ENCODE measurements at regions not wholly inside any gene's neighbourhood (a gene's known extent, or its start where the extent isn't known, plus 50 kb on each side); places are given as distances from the start of the nearest gene placed in this dataset.

DNA sequence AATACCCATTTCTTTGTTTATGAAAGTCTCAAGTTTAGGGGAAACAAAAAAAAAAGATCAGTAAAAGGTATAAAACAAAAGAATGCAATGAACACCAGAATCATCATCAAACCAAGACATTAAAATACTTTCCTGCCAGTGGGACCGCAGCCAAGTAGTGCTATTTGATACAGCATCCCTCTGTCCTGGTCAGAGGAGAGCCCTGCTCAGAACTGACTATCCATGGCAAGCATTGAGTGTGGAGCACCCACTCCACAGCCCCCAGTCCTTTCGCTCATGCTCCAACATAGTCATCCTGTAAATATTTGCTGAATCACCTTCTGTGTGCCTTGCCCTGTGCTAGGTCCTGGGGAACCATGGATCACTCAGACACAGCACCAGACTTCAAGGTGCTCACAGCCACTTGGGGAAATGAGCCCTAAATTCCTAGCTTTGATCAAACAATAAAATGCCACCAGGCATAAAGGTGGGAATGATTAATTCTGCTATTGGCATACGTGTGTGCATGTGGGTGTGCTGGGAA lies 213.6 kb upstream of the TBX20 start:
- in situ Hi-C loops (cut with MboI): no loop called here
- ChIA-PET CTCF (ENCODE audit: low intra/inter-chr PET ratio) (no interaction called here), POLR2A (no interaction called here)
- Histone ChIP-seq H3K9me1 (ENCODE audit: control insufficient read depth, insufficient read depth, low read length) (no peaks in the 10 kb centered on the region), H3K36me3 (ENCODE audit: control insufficient read depth, insufficient read depth, low read length) (no peaks in the 10 kb centered on the region), H3K27me3 (ENCODE audit: control insufficient read depth in 2 of 2, insufficient read depth in 2 of 2, low read length in 2 of 2) (peaks cover 0 to 9% of the 10 kb centered on the region in 2 experiments; a peak in 1 of 5 replicates), H3K9me3 (replicated peaks; ENCODE audit: control insufficient read depth, insufficient read depth, low read depth, low read length) (no peaks in the 10 kb centered on the region), H3K4me1 (replicated peaks in 1 of 2; ENCODE audit: control insufficient read depth in 2 of 2, insufficient read depth in 2 of 2, low read length in 2 of 2) (no peaks in the 10 kb centered on the region; a peak in 2 of 5 replicates), H3K79me2 (ENCODE audit: control insufficient read depth, insufficient read depth, low read length) (no peaks in the 10 kb centered on the region), H2AFZ (ENCODE audit: low read depth, low read length) (no peak overlapping the region), H3K4me3 (no peak overlapping the region), H3K4me2 (ENCODE audit: insufficient read depth, low read length) (no peak overlapping the region), H3K9ac (ENCODE audit: insufficient read depth in 1 of 2, low read depth in 2 of 2, low read length in 2 of 2) (no peak overlapping the region), H4K20me1 (replicated peaks; ENCODE audit: control insufficient read depth, insufficient read depth, low read length) (no peaks in the 10 kb centered on the region; the same call in 1 of the 2 replicates), H3K27ac (ENCODE audit: extremely low read depth, low read depth, low read length) (no peak overlapping the region)
- DNase-seq (ENCODE audit: extremely low read depth in 1 of 4, low spot score in 3 of 4) (no peak), ATAC-seq (no peak), FAIRE-seq (no peak)
- BruUV-seq (replicated peaks): no TSS peak
- intact Hi-C loops (cut with micrococcal nuclease): no loop called here
- WGBS (ENCODE audit: insufficient coverage, low coverage, missing lambda C conversion rate): 0% methylated on average over 3 of the region's 3 CpGs
- TF ChIP-seq, protein P1, sequence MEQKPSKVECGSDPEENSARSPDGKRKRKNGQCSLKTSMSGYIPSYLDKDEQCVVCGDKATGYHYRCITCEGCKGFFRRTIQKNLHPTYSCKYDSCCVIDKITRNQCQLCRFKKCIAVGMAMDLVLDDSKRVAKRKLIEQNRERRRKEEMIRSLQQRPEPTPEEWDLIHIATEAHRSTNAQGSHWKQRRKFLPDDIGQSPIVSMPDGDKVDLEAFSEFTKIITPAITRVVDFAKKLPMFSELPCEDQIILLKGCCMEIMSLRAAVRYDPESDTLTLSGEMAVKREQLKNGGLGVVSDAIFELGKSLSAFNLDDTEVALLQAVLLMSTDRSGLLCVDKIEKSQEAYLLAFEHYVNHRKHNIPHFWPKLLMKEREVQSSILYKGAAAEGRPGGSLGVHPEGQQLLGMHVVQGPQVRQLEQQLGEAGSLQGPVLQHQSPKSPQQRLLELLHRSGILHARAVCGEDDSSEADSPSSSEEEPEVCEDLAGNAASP (IDR thresholded peaks at IDR 0.05): no peak
- TF ChIP-seq RBM34 (IDR thresholded peaks at IDR 0.05; ENCODE audit: borderline replicate concordance, insufficient read depth, low read length): no peak
- no peak for TF ChIP-seq ZSCAN32 (CRISPR knock-in tag; IDR thresholded peaks at IDR 0.05)
- no peak for TF ChIP-seq KDM5B (IDR thresholded peaks at IDR 0.05; ENCODE audit: insufficient replicate concordance, low read depth, low read length)
- TF ChIP-seq RB1 (IDR thresholded peaks at IDR 0.05; ENCODE audit: low read depth): no peak
- TF ChIP-seq, protein P2, sequence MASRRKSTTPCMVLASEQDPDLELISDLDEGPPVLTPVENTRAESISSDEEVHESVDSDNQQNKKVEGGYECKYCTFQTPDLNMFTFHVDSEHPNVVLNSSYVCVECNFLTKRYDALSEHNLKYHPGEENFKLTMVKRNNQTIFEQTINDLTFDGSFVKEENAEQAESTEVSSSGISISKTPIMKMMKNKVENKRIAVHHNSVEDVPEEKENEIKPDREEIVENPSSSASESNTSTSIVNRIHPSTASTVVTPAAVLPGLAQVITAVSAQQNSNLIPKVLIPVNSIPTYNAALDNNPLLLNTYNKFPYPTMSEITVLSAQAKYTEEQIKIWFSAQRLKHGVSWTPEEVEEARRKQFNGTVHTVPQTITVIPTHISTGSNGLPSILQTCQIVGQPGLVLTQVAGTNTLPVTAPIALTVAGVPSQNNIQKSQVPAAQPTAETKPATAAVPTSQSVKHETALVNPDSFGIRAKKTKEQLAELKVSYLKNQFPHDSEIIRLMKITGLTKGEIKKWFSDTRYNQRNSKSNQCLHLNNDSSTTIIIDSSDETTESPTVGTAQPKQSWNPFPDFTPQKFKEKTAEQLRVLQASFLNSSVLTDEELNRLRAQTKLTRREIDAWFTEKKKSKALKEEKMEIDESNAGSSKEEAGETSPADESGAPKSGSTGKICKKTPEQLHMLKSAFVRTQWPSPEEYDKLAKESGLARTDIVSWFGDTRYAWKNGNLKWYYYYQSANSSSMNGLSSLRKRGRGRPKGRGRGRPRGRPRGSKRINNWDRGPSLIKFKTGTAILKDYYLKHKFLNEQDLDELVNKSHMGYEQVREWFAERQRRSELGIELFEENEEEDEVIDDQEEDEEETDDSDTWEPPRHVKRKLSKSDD (conservative IDR thresholded peaks at IDR 0.05; ENCODE audit: low read length): no peak
- TF ChIP-seq, protein P3, sequence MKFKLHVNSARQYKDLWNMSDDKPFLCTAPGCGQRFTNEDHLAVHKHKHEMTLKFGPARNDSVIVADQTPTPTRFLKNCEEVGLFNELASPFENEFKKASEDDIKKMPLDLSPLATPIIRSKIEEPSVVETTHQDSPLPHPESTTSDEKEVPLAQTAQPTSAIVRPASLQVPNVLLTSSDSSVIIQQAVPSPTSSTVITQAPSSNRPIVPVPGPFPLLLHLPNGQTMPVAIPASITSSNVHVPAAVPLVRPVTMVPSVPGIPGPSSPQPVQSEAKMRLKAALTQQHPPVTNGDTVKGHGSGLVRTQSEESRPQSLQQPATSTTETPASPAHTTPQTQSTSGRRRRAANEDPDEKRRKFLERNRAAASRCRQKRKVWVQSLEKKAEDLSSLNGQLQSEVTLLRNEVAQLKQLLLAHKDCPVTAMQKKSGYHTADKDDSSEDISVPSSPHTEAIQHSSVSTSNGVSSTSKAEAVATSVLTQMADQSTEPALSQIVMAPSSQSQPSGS (CRISPR knock-in tag; IDR thresholded peaks at IDR 0.05): no peak
- no peak for TF ChIP-seq ZNF431 (CRISPR knock-in tag; IDR thresholded peaks at IDR 0.05)
- TF ChIP-seq, protein P4, sequence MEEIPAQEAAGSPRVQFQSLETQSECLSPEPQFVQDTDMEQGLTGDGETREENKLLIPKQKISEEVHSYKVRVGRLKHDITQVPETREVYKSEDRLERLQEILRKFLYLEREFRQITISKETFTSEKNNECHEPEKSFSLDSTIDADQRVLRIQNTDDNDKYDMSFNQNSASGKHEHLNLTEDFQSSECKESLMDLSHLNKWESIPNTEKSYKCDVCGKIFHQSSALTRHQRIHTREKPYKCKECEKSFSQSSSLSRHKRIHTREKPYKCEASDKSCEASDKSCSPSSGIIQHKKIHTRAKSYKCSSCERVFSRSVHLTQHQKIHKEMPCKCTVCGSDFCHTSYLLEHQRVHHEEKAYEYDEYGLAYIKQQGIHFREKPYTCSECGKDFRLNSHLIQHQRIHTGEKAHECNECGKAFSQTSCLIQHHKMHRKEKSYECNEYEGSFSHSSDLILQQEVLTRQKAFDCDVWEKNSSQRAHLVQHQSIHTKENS (CRISPR knock-in tag; IDR thresholded peaks at IDR 0.05): no peak
- no peak for TF ChIP-seq DPF2 (IDR thresholded peaks at IDR 0.05)
- no peak for TF ChIP-seq ZNF644 (tag; IDR thresholded peaks at IDR 0.05; ENCODE audit: low read depth)
- TF ChIP-seq STAT5B (CRISPR knock-in tag; IDR thresholded peaks at IDR 0.05): no peak
